GM06990 (cell line): ENCODE measurements at regions not wholly inside any gene's neighbourhood (a gene's known extent, or its start where the extent isn't known, plus 50 kb on each side); places are given as distances from the start of the nearest gene placed in this dataset.

Experiments used
- DNase-seq: peaks from one replicate; pipeline ENCODE4 v3.0.0-alpha.2; 2011; ENCODE audit not compliant: insufficient read length; ENCODE audit errors: extremely low read depth
- H3K27me3 ChIP-seq: replicated peaks from 2 replicates; pipeline ENCODE4 v1.6.0; 2011; ENCODE audit warnings: low read length; ENCODE audit not compliant: control insufficient read depth, insufficient read depth
- H3K36me3 ChIP-seq: 2 replicates; pipeline ENCODE4 v1.5.1; 2011; ENCODE audit warnings: low read length; ENCODE audit not compliant: control insufficient read depth, insufficient read depth
- H3K4me3 ChIP-seq: replicated peaks from 2 replicates; pipeline ENCODE4 v1.5.1; 2011; ENCODE audit warnings: low read depth, mild to moderate bottlenecking, control low read depth, low read length
- TF ChIP-seq, protein P1 (sequence below): IDR thresholded peaks from 2 replicates; pipeline ENCODE4 v1.5.1; 2011; ENCODE audit warnings: low read length, control low read depth, mild to moderate bottlenecking, inconsistent platforms; ENCODE audit not compliant: insufficient read depth, poor library complexity, severe bottlenecking

DNA sequence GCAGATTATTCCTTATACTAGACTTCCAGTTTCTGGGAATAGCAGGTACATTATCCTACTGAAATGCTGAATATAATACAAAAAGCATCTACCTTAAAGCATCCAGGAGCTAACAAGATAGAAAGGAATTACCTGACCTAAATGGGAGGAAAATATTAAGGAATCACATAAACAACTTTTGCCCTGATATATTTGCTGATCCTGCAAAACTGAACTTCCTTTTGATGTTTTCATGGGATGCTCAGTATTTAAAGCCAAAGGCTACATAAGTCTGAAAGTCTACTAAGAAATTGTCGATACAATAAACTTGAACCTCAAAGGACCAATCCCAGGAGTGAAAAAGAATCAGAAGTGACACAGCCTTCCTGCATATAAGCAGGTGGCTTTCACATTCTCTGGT lies 85.6 kb upstream of the C1orf21 start:
- TF ChIP-seq, protein P1, sequence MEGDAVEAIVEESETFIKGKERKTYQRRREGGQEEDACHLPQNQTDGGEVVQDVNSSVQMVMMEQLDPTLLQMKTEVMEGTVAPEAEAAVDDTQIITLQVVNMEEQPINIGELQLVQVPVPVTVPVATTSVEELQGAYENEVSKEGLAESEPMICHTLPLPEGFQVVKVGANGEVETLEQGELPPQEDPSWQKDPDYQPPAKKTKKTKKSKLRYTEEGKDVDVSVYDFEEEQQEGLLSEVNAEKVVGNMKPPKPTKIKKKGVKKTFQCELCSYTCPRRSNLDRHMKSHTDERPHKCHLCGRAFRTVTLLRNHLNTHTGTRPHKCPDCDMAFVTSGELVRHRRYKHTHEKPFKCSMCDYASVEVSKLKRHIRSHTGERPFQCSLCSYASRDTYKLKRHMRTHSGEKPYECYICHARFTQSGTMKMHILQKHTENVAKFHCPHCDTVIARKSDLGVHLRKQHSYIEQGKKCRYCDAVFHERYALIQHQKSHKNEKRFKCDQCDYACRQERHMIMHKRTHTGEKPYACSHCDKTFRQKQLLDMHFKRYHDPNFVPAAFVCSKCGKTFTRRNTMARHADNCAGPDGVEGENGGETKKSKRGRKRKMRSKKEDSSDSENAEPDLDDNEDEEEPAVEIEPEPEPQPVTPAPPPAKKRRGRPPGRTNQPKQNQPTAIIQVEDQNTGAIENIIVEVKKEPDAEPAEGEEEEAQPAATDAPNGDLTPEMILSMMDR = no peak
- Histone ChIP-seq H3K4me3 (no peak overlapping the region), H3K36me3 (no peaks in the 10 kb centered on the region), H3K27me3 (no peaks in the 10 kb centered on the region; the same call in 1 of the 2 replicates)
- DNase-seq = no peak

DNA sequence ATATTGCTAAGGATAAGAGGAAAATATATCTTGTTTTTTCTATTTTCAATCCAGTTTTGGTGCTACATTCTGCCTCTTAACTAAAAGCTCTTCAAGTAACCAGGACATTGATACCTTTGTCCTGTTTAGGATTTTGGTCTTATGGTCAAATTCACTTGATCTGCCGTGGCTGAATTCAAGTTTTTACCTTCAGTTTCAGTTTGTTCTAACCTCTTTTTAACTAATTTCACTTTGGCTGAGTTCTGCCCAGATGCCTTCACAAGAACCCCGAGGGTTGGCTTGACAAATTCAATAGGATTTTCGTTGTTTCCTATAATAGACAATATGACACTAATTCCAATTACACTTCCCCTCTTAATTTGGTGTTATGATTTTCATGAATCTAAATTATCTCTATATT lies 84.5 kb upstream of the C1orf21 start:
- TF ChIP-seq, protein P1 = no peak
- no peaks in the 10 kb centered on the region; the same call in 1 of the 2 replicates for H3K27me3 ChIP-seq
- no peak for DNase-seq
- H3K36me3 ChIP-seq = no peaks in the 10 kb centered on the region
- no peak overlapping the region for H3K4me3 ChIP-seq

DNA sequence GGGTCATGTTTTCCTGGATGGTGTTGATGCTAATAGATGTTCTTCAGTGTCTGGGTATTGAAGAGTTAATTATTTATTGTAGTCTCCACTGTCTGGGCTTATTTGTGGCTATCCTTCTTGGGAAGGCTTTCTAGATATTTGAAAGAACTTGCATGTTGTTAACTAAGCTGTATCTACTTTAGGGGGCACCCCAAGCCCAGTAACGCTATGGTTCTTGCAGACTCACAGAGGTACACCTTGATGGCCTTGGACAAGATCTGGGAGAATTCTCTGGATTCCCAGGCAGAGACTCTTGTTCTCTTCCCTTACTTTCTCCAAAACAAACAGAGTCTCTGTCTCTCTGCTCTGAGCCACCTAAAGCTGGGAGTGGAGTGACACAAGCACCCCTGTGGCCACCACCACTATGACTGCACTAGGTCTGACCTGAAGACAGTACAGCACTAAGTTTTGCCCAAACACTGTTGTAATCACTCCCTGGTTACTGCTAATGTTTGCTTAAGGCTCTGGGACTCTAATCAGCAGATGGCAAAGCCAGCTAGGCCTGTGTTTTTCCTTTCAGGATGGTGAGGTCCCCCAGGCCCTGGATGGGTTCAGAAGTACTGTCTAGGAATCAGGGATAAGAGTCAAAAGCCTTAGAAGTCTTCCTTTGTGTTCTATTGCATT lies 76.5 kb upstream of the C1orf21 start:
- TF ChIP-seq, protein P1 = no peak

DNA sequence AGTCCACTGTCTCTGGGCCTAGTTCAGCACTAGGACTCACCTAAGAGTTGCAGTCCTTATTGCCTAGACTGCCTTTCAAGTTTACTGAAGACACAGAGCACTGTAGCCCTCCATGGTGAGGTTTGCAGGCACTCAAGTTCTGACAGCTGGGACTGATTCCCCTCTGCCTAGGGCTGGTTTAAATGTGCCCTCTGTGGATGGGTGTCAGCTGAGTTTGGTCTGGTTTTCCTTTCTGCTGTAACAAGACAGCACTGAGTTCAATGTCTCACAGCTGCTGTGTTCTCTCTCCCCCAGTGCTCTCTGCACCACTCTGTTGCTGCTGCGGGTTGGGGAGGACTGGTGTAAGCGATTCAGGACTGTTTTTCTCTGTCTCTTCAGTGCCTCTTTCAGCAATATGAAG lies 75.2 kb upstream of the C1orf21 start:
- DNase-seq = no peak
- Histone ChIP-seq H3K36me3 (no peaks in the 10 kb centered on the region), H3K4me3 (no peak overlapping the region), H3K27me3 (no peaks in the 10 kb centered on the region)
- TF ChIP-seq, protein P1 = no peak

More for the DNA sequence above, 76.5 kb upstream of the C1orf21 start:
- no peaks in the 10 kb centered on the region for H3K36me3 ChIP-seq
- no peak overlapping the region for H3K4me3 ChIP-seq
- no peak for DNase-seq
- H3K27me3 ChIP-seq = no peaks in the 10 kb centered on the region

DNA sequence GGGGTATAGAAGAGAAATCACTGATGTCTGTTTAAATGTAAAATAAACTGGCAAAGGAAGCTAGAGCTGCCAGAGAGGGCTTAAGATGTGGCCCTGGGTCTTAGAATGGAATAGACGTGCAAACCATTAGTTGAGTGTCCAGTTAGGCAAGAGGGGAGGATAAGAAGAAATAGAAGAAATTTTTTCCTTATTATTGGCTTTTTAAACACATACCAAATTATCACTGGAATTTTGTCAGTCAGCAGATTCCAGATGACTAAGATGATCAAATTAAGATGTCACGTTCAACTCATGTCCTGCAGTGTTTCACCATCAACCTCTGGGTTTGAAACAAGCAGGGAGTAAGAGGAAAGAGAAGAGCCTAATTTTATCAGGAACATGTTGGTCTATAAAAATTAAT lies 71.6 kb upstream of the C1orf21 start:
- no peak overlapping the region for H3K4me3 ChIP-seq
- no peak for DNase-seq
- no peaks in the 10 kb centered on the region for H3K36me3 ChIP-seq
- TF ChIP-seq, protein P1 = no peak
- H3K27me3 ChIP-seq = no peaks in the 10 kb centered on the region

DNA sequence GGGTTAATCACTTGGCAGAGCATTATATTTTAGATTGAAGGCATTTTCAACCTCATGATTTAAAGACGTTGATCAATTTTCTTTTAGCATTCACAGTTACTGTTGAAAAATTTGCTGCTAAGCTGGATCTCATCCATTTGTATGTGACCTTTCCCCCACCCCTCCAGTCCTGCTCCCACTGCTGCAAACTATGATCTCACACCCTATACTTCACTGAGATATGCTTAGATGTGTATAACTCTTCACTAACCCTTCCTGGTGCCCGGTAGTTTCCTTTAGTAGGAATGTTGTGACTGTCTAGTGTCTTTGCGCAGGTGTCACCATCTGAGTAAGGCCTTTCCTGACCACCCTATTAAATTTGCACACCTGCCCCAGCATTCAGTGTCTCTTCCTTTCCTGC lies 67.0 kb upstream of the C1orf21 start:
- TF ChIP-seq, protein P1 = no peak
- no peaks in the 10 kb centered on the region for H3K36me3 ChIP-seq
- H3K4me3 ChIP-seq = no peak overlapping the region
- DNase-seq = no peak
- no peaks in the 10 kb centered on the region for H3K27me3 ChIP-seq
